PC-3 (cell line): ENCODE measurements at regions not wholly inside any gene's neighbourhood (a gene's known extent, or its start where the extent isn't known, plus 50 kb on each side); places are given as distances from the start of the nearest gene placed in this dataset.
"Not testable (repeated sequence)": the region's sequence is repeated elsewhere in the genome, so short reads cannot be mapped to it uniquely, and the experiment has no call there.

ENCODE experiments used
- ATAC-seq: fragments of 200-7000 bp; cut with Tn5 transposase; 2 replicates; pipeline ENCODE4 v1.9.1; 2020; ENCODE audit warnings: mild to moderate bottlenecking, moderate library complexity
- BruUV-seq: library from RNA; stranded (reverse); fragments of 400-500 nt; replicated peaks from 2 replicates; lab custom pipeline; 2021; lab: Mats Ljungman, UMichigan
- CTCF ChIA-PET: fragments of 300-600 bp; sonication (Branson Sonifier 250); formaldehyde crosslinking; loops from one replicate; lab custom pipeline; 2022; ENCODE audit warnings: antibody characterized with exemption; lab: Charles Lee
- POLR2A ChIA-PET: fragments of 300-600 bp; sonication (Branson Sonifier 250); formaldehyde crosslinking; loops from one replicate; lab custom pipeline; 2022; ENCODE audit warnings: antibody characterized with exemption; ENCODE audit not compliant: unreplicated experiment; lab: Charles Lee
- DNase-seq: peaks from one replicate; pipeline ENCODE4 v3.0.0-alpha.2; 2015
- H2AFZ ChIP-seq: fragments of 300-600 bp; sonication (generic); 2 replicates; pipeline ENCODE4 v1.6.0; 2016; ENCODE audit warnings: antibody characterized with exemption, low read length
- H3F3A ChIP-seq: fragments of 300-600 bp; sonication (generic); one replicate; pipeline ENCODE4 v1.6.0; 2017; ENCODE audit warnings: antibody characterized with exemption, low read length, control low read depth, mild to moderate bottlenecking; ENCODE audit not compliant: unreplicated experiment
- H3K27ac ChIP-seq: fragments of 300-600 bp; sonication (generic); 2 replicates; pipeline ENCODE4 v1.5.1; 2016; ENCODE audit warnings: mild to moderate bottlenecking, low read length
- H3K27me3 ChIP-seq: fragments of 300-600 bp; sonication (generic); 2 replicates; pipeline ENCODE4 v1.6.1; 2016; ENCODE audit warnings: low read length, mixed read lengths
- H3K36me3 ChIP-seq: fragments of 300-600 bp; sonication (generic); 2 replicates; pipeline ENCODE4 v1.6.1; 2016; ENCODE audit warnings: low read depth, mixed run types, low read length, mixed read lengths
- H3K4me1 ChIP-seq: fragments of 300-600 bp; sonication (generic); 2 replicates; pipeline ENCODE4 v1.5.1; 2016; ENCODE audit warnings: low read length; ENCODE audit not compliant: insufficient read depth
- H3K4me2 ChIP-seq: fragments of 300-600 bp; sonication (generic); 2 replicates; pipeline ENCODE4 v1.6.0; 2016; ENCODE audit warnings: low read length
- H3K4me3 ChIP-seq: fragments of 300-600 bp; sonication (generic); 2 replicates; pipeline ENCODE4 v1.5.1; 2016; ENCODE audit warnings: mild to moderate bottlenecking, low read length, mixed read lengths
- H3K79me2 ChIP-seq: fragments of 300-600 bp; sonication (generic); 2 replicates; pipeline ENCODE4 v1.6.1; 2017; ENCODE audit warnings: low read length, mixed read lengths
- H3K9ac ChIP-seq: fragments of 300-600 bp; sonication (generic); 2 replicates; pipeline ENCODE4 v1.6.0; 2016; ENCODE audit warnings: mild to moderate bottlenecking, low read length
- H3K9me2 ChIP-seq: fragments of 300-600 bp; sonication (generic); replicated peaks from 2 replicates; pipeline ENCODE4 v1.6.1; 2016; ENCODE audit warnings: mixed run types, low read length, mixed read lengths
- H3K9me3 ChIP-seq: fragments of 300-600 bp; sonication (generic); 2 replicates; pipeline ENCODE4 v1.6.1; 2016; ENCODE audit warnings: low read length, mixed read lengths
- H4K20me1 ChIP-seq: fragments of 300-600 bp; sonication (generic); 2 replicates; pipeline ENCODE4 v1.6.1; 2016; ENCODE audit warnings: low read length, mixed read lengths
- EZH2 ChIP-seq: fragments of 300-600 bp; sonication (generic); IDR thresholded peaks from one replicate; pipeline ENCODE4 v1.6.1; 2017; ENCODE audit warnings: antibody characterized with exemption, mild to moderate bottlenecking, low read length; ENCODE audit not compliant: unreplicated experiment
- EZH2phosphoT487 ChIP-seq: fragments of 300-600 bp; sonication (generic); IDR thresholded peaks from 2 replicates; pipeline ENCODE4 v1.6.1; 2018; ENCODE audit warnings: mild to moderate bottlenecking, antibody characterized with exemption, low read length, borderline replicate concordance
- intact Hi-C: fragments of 100-400 bp; cut with micrococcal nuclease; formaldehyde crosslinking; loops from 2 replicates; pipeline ENCODE4 v1.9.0; 2023
- TF ChIP-seq, protein P1 (sequence below): fragments of 300-600 bp; sonication (generic); conservative IDR thresholded peaks from 2 replicates; pipeline ENCODE4 v1.5.1; 2017; ENCODE audit warnings: antibody characterized with exemption, low read depth, mild to moderate bottlenecking, low read length

DNA sequence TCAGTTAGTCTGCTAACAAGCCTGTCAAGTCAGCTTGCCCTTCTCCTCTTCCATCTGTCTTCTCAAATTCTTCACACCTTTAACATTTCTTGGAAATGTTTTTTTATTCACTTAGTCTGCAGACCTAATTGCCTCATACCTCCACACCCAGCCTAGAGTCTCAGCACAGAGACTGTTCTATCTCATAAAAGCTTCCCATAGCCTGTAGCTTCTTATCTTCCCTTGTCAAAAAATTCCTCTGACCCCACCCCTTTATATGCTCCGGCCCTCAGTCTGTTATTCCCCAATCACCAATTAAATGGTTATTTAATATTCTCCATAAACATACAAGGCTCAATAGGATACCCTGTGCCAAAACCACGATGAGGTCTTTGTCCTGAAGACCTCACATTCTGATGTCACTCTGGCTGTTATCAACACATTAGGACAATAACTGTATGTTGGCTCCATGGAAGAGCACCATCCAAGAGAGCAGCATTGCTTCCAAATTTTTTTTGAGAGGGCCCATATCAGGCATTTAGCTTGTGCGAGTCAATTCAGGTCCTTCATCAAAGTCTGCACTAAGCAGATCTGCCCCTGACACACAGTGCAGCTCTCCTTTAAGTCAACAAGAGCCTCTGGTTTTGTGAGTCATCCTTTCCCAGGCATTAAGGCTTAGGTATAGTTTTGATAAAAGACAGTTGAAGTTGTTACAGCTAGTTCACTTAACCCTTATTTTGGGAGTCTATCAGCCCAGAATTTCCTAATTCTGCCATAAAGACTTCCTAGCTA is 83.2 kb upstream of the TBX18 start:
- Histone ChIP-seq H3K79me2 (no peaks in the 10 kb centered on the region), H3K27me3 (peaks cover 18% of the 10 kb centered on the region), H3K4me2 (no peak overlapping the region), H3K9me2 (no peaks in the 10 kb centered on the region), H3K4me1 (no peaks in the 10 kb centered on the region), H3K9me3 (no peaks in the 10 kb centered on the region), H2AFZ (no peak overlapping the region), H3F3A (no peaks in the 10 kb centered on the region), H3K36me3 (no peaks in the 10 kb centered on the region), H3K4me3 (no peak overlapping the region), H3K27ac (no peak overlapping the region), H3K9ac (no peak overlapping the region), H4K20me1 (no peaks in the 10 kb centered on the region)
- intact Hi-C loops: no loop called here
- ATAC-seq: no peak
- no TSS peak for BruUV-seq
- TF ChIP-seq EZH2phosphoT487 (no peak), EZH2 (no peak)
- peak; percentile 25 for DNase-seq
- CTCF ChIA-PET: no interaction called here
- POLR2A ChIA-PET: no interaction called here

DNA sequence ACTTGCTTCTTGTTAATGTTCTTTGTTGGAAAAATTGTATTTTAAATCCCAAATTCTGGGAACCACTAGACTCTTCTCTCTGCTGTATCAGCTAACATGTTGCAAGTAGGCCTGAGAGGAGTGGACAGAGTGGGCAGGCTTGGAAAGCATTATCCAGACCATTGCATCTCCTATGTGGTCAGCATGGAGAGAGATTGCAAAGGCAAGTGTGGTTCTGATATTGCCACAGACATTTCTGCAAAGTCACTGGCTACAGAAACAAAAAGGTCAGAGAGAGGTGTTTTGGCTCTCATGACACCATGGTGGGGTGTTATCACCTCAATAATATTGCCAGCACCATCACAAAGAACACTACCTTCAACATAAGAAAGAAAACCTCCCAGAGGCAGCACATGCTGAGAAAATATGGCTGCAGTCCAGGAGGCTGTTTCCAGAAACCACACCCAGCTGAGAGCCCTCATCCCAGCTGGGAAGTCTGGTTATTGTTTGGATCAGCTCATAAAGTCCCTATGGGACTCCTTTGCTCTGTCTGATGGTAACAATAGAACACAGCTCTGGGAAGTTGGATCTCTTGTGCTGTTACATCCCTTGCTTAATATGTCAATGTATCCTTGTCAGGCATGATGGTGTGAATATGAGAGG is 78.2 kb upstream of the TBX18 start:
- TF ChIP-seq, protein P1, sequence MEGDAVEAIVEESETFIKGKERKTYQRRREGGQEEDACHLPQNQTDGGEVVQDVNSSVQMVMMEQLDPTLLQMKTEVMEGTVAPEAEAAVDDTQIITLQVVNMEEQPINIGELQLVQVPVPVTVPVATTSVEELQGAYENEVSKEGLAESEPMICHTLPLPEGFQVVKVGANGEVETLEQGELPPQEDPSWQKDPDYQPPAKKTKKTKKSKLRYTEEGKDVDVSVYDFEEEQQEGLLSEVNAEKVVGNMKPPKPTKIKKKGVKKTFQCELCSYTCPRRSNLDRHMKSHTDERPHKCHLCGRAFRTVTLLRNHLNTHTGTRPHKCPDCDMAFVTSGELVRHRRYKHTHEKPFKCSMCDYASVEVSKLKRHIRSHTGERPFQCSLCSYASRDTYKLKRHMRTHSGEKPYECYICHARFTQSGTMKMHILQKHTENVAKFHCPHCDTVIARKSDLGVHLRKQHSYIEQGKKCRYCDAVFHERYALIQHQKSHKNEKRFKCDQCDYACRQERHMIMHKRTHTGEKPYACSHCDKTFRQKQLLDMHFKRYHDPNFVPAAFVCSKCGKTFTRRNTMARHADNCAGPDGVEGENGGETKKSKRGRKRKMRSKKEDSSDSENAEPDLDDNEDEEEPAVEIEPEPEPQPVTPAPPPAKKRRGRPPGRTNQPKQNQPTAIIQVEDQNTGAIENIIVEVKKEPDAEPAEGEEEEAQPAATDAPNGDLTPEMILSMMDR: no peak
- TF ChIP-seq EZH2phosphoT487 (no peak), EZH2 (no peak)
- intact Hi-C loops: no loop called here
- POLR2A ChIA-PET: no interaction called here
- Histone ChIP-seq H3K27me3 (no peaks in the 10 kb centered on the region; the same call in 1 of the 2 replicates), H3K9me2 (no peaks in the 10 kb centered on the region), H3K9me3 (no peaks in the 10 kb centered on the region), H3F3A (no peaks in the 10 kb centered on the region), H3K79me2 (no peaks in the 10 kb centered on the region), H3K36me3 (no peaks in the 10 kb centered on the region), H3K4me1 (no peaks in the 10 kb centered on the region), H4K20me1 (no peaks in the 10 kb centered on the region), H2AFZ (no peak overlapping the region), H3K4me2 (no peak overlapping the region), H3K27ac (no peak overlapping the region), H3K4me3 (no peak overlapping the region), H3K9ac (no peak overlapping the region)
- CTCF ChIA-PET: no interaction called here
- DNase-seq: no peak
- ATAC-seq: no peak
- BruUV-seq: no TSS peak

DNA sequence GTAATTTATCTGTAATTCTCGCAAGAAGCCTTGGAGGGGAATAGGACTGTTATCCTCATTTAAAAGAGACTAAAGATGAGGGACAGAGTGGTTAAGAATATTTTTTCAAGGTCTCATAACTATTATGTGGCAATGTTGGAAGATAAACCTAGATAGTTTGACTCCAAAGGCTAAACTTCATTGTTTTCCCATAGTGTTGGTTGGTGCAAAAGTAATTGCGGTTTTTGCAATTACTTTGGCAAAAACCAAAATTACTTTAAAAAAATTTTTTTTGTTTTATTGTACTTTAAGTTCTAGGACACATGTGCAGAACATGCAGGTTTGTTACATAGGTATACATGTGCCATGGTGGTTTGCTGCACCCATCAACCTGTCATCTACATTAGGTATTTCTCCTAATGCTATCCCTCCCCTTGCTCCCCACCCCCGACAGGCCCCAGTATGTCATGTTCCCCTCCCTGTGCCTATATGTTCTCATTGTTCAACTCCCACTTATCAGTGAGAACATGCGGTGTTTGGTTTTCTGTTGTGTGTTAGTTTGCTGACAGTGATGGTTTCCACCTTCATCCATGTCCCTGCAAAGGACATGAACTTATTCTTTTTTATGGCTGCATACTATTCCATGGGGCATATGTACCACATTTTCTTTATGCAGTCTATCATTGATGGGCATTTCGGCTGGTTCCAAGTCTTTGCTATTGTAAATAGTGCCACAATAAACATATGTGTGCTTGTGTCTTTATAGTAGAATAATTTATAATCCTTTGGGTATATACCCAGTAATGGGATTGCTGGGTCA is 72.9 kb upstream of the TBX18 start:
- H3K27ac ChIP-seq, H3K27me3 ChIP-seq, ATAC-seq, intact Hi-C loops, POLR2A ChIA-PET, H3K36me3 ChIP-seq, H3K4me1 ChIP-seq, CTCF ChIA-PET, H2AFZ ChIP-seq, BruUV-seq, H3K4me3 ChIP-seq, H3K9ac ChIP-seq, H3K79me2 ChIP-seq, DNase-seq, H3K9me3 ChIP-seq, H3K4me2 ChIP-seq, H3F3A ChIP-seq, H4K20me1 ChIP-seq, H3K9me2 ChIP-seq: not testable (repeated sequence)
